ENCODE measurements at regions not wholly inside any gene's neighbourhood (a gene's known extent, or its start where the extent isn't known, plus 50 kb on each side); places are given as distances from the start of the nearest gene placed in this dataset.
"Not testable (repeated sequence)": the region's sequence is repeated elsewhere in the genome, so short reads cannot be mapped to it uniquely, and the experiment has no call there.

- H3K27me3 ChIP-seq (ENCODE audit: insufficient read depth, low read length, poor library complexity): no peaks in the 10 kb centered on the region
- no peaks in the 10 kb centered on the region for H3K9me3 ChIP-seq (ENCODE audit: insufficient read depth, low read length, severe bottlenecking)
- ATAC-seq (ENCODE audit: insufficient read depth, low read depth): peak; percentile 31; the same call in 1 of the 3 replicates
- H3K4me1 ChIP-seq (ENCODE audit: insufficient read depth, low read length): no peaks in the 10 kb centered on the region; the same call in 1 of the 2 replicates
- DNase-seq: no peak
- no peak overlapping the region for H3K27ac ChIP-seq (ENCODE audit: low read length)
- H4K20me1 ChIP-seq (ENCODE audit: insufficient read depth, low read length): no peaks in the 10 kb centered on the region
- no peak overlapping the region for H3K4me3 ChIP-seq (ENCODE audit: low read depth in 1 of 2, low read length in 2 of 2)
- H3K4me2 ChIP-seq (ENCODE audit: insufficient read depth, low read length): no peak overlapping the region
- H2AFZ ChIP-seq (ENCODE audit: low read depth, low read length): 0 out of 2 replicates have a peak overlapping the region, but pooled peaks have one; percentile 17
- no peaks in the 10 kb centered on the region for H3K79me2 ChIP-seq (ENCODE audit: insufficient read depth, low read length)
- no peaks in the 10 kb centered on the region for H3K36me3 ChIP-seq (ENCODE audit: insufficient read depth, low read length)
- no peak for TF ChIP-seq EZH2 (IDR thresholded peaks at IDR 0.05; ENCODE audit: borderline replicate concordance, low read depth, low read length, severe bottlenecking)
- TF ChIP-seq CTCF (IDR thresholded peaks at IDR 0.05; ENCODE audit: borderline replicate concordance, extremely low read depth, low read length, poor library complexity, severe bottlenecking): no peak
- H3K9ac ChIP-seq (ENCODE audit: low read depth, low read length): no peak overlapping the region
These were observed 83.2 kb upstream of the EOMES start for GRCh38 chr3:27805282-27805681.

- Histone ChIP-seq H4K20me1 (ENCODE audit: insufficient read depth, low read length) (no peaks in the 10 kb centered on the region), H3K79me2 (ENCODE audit: insufficient read depth, low read length) (no peaks in the 10 kb centered on the region), H3K4me2 (ENCODE audit: insufficient read depth, low read length) (no peak overlapping the region), H2AFZ (ENCODE audit: low read depth, low read length) (no peak overlapping the region), H3K9me3 (ENCODE audit: insufficient read depth, low read length, severe bottlenecking) (no peaks in the 10 kb centered on the region), H3K27me3 (ENCODE audit: insufficient read depth, low read length, poor library complexity) (no peaks in the 10 kb centered on the region), H3K4me1 (ENCODE audit: insufficient read depth, low read length) (no peaks in the 10 kb centered on the region), H3K27ac (ENCODE audit: low read length) (no peak overlapping the region), H3K4me3 (ENCODE audit: low read depth in 1 of 2, low read length in 2 of 2) (no peak overlapping the region), H3K36me3 (ENCODE audit: insufficient read depth, low read length) (no peaks in the 10 kb centered on the region), H3K9ac (ENCODE audit: low read depth, low read length) (no peak overlapping the region)
- no peak for DNase-seq
- no peak for ATAC-seq (ENCODE audit: insufficient read depth, low read depth)
- TF ChIP-seq CTCF (IDR thresholded peaks at IDR 0.05; ENCODE audit: borderline replicate concordance, extremely low read depth, low read length, poor library complexity, severe bottlenecking) (no peak), EZH2 (IDR thresholded peaks at IDR 0.05; ENCODE audit: borderline replicate concordance, low read depth, low read length, severe bottlenecking) (no peak)
These were observed 91.1 kb upstream of the EOMES start for GRCh38 chr3:27813255-27813654.

- not testable (repeated sequence) for H2AFZ ChIP-seq (ENCODE audit: low read depth, low read length); ATAC-seq (ENCODE audit: insufficient read depth, low read depth); H3K4me2 ChIP-seq (ENCODE audit: insufficient read depth, low read length); H3K4me3 ChIP-seq (ENCODE audit: low read depth in 1 of 2, low read length in 2 of 2); H3K36me3 ChIP-seq (ENCODE audit: insufficient read depth, low read length); H3K27ac ChIP-seq (ENCODE audit: low read length); H3K4me1 ChIP-seq (ENCODE audit: insufficient read depth, low read length); H3K79me2 ChIP-seq (ENCODE audit: insufficient read depth, low read length); H4K20me1 ChIP-seq (ENCODE audit: insufficient read depth, low read length); H3K9ac ChIP-seq (ENCODE audit: low read depth, low read length); DNase-seq; H3K9me3 ChIP-seq (ENCODE audit: insufficient read depth, low read length, severe bottlenecking); H3K27me3 ChIP-seq (ENCODE audit: insufficient read depth, low read length, poor library complexity)
These were observed 99.5 kb upstream of the EOMES start for GRCh38 chr3:27821609-27822008.

- no peak overlapping the region for H3K9ac ChIP-seq (ENCODE audit: low read depth, low read length)
- no peaks in the 10 kb centered on the region for H4K20me1 ChIP-seq (ENCODE audit: insufficient read depth, low read length)
- H3K4me1 ChIP-seq (ENCODE audit: insufficient read depth, low read length): no peaks in the 10 kb centered on the region
- no peak overlapping the region for H3K27ac ChIP-seq (ENCODE audit: low read length)
- no peaks in the 10 kb centered on the region for H3K79me2 ChIP-seq (ENCODE audit: insufficient read depth, low read length)
- H3K27me3 ChIP-seq (ENCODE audit: insufficient read depth, low read length, poor library complexity): no peaks in the 10 kb centered on the region
- ATAC-seq (ENCODE audit: insufficient read depth, low read depth) (no peak), DNase-seq (no peak)
- no peak overlapping the region; the same call in 1 of the 2 replicates for H2AFZ ChIP-seq (ENCODE audit: low read depth, low read length)
- no peak for TF ChIP-seq EZH2 (IDR thresholded peaks at IDR 0.05; ENCODE audit: borderline replicate concordance, low read depth, low read length, severe bottlenecking)
- no peak for TF ChIP-seq CTCF (IDR thresholded peaks at IDR 0.05; ENCODE audit: borderline replicate concordance, extremely low read depth, low read length, poor library complexity, severe bottlenecking)
- no peaks in the 10 kb centered on the region for H3K9me3 ChIP-seq (ENCODE audit: insufficient read depth, low read length, severe bottlenecking)
- no peak overlapping the region for H3K4me3 ChIP-seq (ENCODE audit: low read depth in 1 of 2, low read length in 2 of 2)
- H3K4me2 ChIP-seq (ENCODE audit: insufficient read depth, low read length): no peak overlapping the region
- H3K36me3 ChIP-seq (ENCODE audit: insufficient read depth, low read length): no peaks in the 10 kb centered on the region
These were observed 102.4 kb upstream of the EOMES start for GRCh38 chr3:27824312-27825200.

All from DND-41 (cell line).